CD4-positive, CD25-positive, alpha-beta regulatory T cell (primary cell): ENCODE measurements at regions not wholly inside any gene's neighbourhood (a gene's known extent, or its start where the extent isn't known, plus 50 kb on each side); places are given as distances from the start of the nearest gene placed in this dataset.
"Not testable (repeated sequence)": the region's sequence is repeated elsewhere in the genome, so short reads cannot be mapped to it uniquely, and the experiment has no call there.

Experiments
- ATAC-seq, 2 donors: fragments of 150-1000 bp; cut with Tn5 transposase; one replicate each; pipeline ENCODE4 v1.10.0; 2021; ENCODE audit warnings: low read depth in 2 of 2, moderate number of reproducible peaks in 2 of 2, moderate library complexity in 1 of 2
- DNase-seq, 3 donors: peaks; one replicate each; pipeline versions ENCODE4 v3.0.0 to v3.0.0-alpha.2; 2012 to 2022; ENCODE audit warnings: mixed read lengths in 1 of 3
- H3K27ac ChIP-seq: one replicate; pipeline ENCODE4 v1.7.0; 2013; ENCODE audit warnings: mild to moderate bottlenecking, low read length; ENCODE audit not compliant: insufficient read depth, poor library complexity, severe bottlenecking
- H3K27me3 ChIP-seq: one replicate; pipeline ENCODE4 v1.7.0; 2013; ENCODE audit warnings: low read length; ENCODE audit not compliant: control insufficient read depth, insufficient read depth
- H3K36me3 ChIP-seq: one replicate; pipeline ENCODE4 v1.7.0; 2013; ENCODE audit warnings: mild to moderate bottlenecking, low read length, moderate library complexity; ENCODE audit not compliant: control insufficient read depth, insufficient read depth
- H3K4me1 ChIP-seq: 2 replicates; pipeline ENCODE4 v1.7.0; 2013; ENCODE audit warnings: mild to moderate bottlenecking, low read length; ENCODE audit not compliant: insufficient read depth, control insufficient read depth, poor library complexity, severe bottlenecking
- H3K4me3 ChIP-seq: one replicate; pipeline ENCODE4 v1.7.0; 2013; ENCODE audit warnings: low read depth, mild to moderate bottlenecking, low read length, moderate library complexity
- H3K9me3 ChIP-seq, 2 experiments: 1 replicate in 1 of 2; 2 replicates in 1 of 2; pipeline ENCODE4 v1.7.0; 2013; ENCODE audit warnings: low read length in 2 of 2, mild to moderate bottlenecking in 1 of 2, moderate library complexity in 1 of 2; ENCODE audit not compliant: control insufficient read depth in 2 of 2
- H3K27ac Mint-ChIP-seq, 3 donors: one replicate each; pipeline ENCODE4 v1.8.0; 2020 to 2022; ENCODE audit warnings: mild to moderate bottlenecking in 3 of 3, mixed read lengths in 3 of 3, moderate library complexity in 2 of 3
- H3K27me3 Mint-ChIP-seq: one replicate; pipeline ENCODE4 v1.8.0; 2022; ENCODE audit warnings: mild to moderate bottlenecking, mixed read lengths
- H3K36me3 Mint-ChIP-seq: one replicate; pipeline ENCODE4 v1.8.0; 2020; ENCODE audit warnings: mixed read lengths
- H3K4me1 Mint-ChIP-seq, 4 donors: one replicate each; pipeline ENCODE4 v1.8.0; 2020 to 2022; ENCODE audit warnings: mixed read lengths in 4 of 4, mild to moderate bottlenecking in 1 of 4
- H3K4me3 Mint-ChIP-seq, 4 donors: one replicate each; pipeline ENCODE4 v1.8.0; 2020 to 2022; ENCODE audit warnings: mild to moderate bottlenecking in 4 of 4, mixed read lengths in 4 of 4, moderate library complexity in 3 of 4
- H3K9me3 Mint-ChIP-seq, 7 donors: one replicate each; pipeline ENCODE4 v1.8.0; 2020 to 2022; ENCODE audit warnings: mixed read lengths in 7 of 7, mild to moderate bottlenecking in 3 of 7, moderate library complexity in 2 of 7

- no peak overlapping the region for H3K27ac Mint-ChIP-seq
- H3K27ac ChIP-seq = no peak overlapping the region
- peaks cover 9% of the 10 kb centered on the region for H3K27me3 Mint-ChIP-seq
- H3K4me1 Mint-ChIP-seq = no peaks in the 10 kb centered on the region
- H3K9me3 ChIP-seq = peaks cover 0 to 5% of the 10 kb centered on the region in 2 experiments
- H3K4me3 Mint-ChIP-seq = no peak overlapping the region
- H3K9me3 Mint-ChIP-seq = peaks cover 0 to 5% (median 2%) of the 10 kb centered on the region in 7 donors
- no peaks in the 10 kb centered on the region for H3K4me1 ChIP-seq
- no peaks in the 10 kb centered on the region for H3K36me3 ChIP-seq
- H3K4me3 ChIP-seq = no peak overlapping the region
- H3K27me3 ChIP-seq = no peaks in the 10 kb centered on the region
- no peak for DNase-seq
- ATAC-seq = no peak
- H3K36me3 Mint-ChIP-seq = no peaks in the 10 kb centered on the region
Observed at GRCh38 chr2:42999391-42999841, 207.0 kb upstream of the HAAO start.

DNA sequence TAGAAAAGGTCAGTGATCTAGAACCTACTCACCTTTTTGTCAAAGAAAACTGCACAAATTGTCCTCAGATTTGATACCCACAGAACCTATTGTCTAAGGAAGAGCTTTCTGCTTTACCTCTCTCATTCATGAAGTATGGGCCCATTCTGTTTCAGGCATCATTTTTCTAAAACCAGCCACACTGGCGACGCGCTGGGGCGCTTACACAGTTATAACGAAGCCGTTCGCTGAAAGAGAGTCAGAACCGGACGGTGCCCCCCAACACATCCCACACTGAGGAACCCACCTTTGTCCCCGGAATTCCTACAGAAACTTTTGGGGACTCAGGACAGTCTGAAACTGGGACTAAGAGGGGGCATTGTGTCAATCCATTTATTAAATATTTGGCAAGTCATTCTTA lies 206.3 kb upstream of the HAAO start:
- no peaks in the 10 kb centered on the region for H3K4me1 ChIP-seq
- H3K9me3 ChIP-seq = peaks cover 0 to 5% of the 10 kb centered on the region in 2 experiments
- no peaks in the 10 kb centered on the region for H3K36me3 ChIP-seq
- no peak overlapping the region for H3K4me3 ChIP-seq
- Mint-ChIP-seq H3K4me1 (no peaks in the 10 kb centered on the region), H3K36me3 (no peaks in the 10 kb centered on the region), H3K27ac (no peak overlapping the region), H3K9me3 (peaks cover 0 to 5% (median 2%) of the 10 kb centered on the region in 7 donors), H3K27me3 (peaks cover 9% of the 10 kb centered on the region), H3K4me3 (no peak overlapping the region)
- ATAC-seq (no peak), DNase-seq (no peak)
- H3K27ac ChIP-seq = no peak overlapping the region
- no peaks in the 10 kb centered on the region for H3K27me3 ChIP-seq

DNA sequence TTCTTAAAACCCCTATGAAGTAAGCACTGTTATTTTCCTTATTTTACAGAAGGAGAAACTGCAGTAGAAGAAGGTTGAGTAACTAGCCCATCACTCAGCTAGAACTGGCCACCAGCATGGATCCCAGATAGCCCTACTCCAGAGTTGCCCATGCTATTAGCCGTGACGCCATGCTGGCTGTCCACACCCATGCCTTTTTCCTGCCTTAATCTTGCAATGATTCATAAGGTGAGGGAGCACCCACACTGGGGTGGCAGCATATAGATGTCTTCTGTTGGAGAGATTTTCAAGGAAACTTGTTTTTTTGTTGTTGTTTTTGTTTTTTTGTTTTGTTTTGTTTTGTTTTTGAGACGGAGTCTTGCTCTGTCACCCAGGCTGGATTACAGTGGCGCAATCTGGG lies 204.1 kb upstream of the HAAO start:
- H3K4me1 ChIP-seq = no peaks in the 10 kb centered on the region
- H3K9me3 ChIP-seq = peaks cover 0 to 5% of the 10 kb centered on the region in 2 experiments
- H3K4me3 ChIP-seq = no peak overlapping the region
- H3K36me3 ChIP-seq = no peaks in the 10 kb centered on the region
- ATAC-seq (no peak), DNase-seq (no peak)
- Mint-ChIP-seq H3K4me1 (no peaks in the 10 kb centered on the region), H3K9me3 (peaks cover 0 to 5% (median 2%) of the 10 kb centered on the region in 7 donors), H3K36me3 (no peaks in the 10 kb centered on the region), H3K4me3 (no peak overlapping the region), H3K27me3 (peaks cover 9% of the 10 kb centered on the region), H3K27ac (no peak overlapping the region)
- no peak overlapping the region for H3K27ac ChIP-seq
- no peaks in the 10 kb centered on the region for H3K27me3 ChIP-seq

DNA sequence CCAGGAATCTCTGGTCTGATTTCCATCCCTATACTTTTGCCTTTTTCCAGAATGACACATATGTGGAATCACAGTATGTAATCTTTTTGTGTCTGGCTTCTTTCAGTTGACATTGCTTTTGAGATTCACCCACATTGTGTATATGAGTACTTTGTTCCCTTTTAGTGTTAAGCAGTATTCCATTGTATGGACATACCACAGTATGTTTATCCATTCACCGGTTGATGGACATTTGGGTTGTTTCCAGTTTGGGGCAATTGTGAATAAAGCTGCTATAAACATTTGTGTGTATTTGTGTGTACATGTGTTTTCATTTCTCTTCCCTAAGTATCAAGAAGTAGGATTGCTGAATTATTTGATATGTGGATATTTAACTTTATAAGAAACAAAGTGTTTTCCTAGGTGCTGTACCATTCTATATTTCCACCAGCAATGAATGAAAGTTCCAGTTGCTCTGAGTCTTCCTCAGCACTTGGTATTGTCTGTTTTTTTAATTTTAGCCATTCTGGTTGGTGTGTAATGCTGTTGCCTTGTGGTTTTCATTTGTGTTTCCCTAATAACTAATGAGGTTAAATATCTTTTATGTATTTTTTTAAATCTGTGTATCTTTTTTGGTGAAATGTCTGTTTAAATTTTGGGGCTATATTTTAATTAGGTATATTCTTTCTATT lies 203.5 kb upstream of the HAAO start:
- Histone ChIP-seq H3K36me3 (no peaks in the 10 kb centered on the region), H3K27me3 (no peaks in the 10 kb centered on the region), H3K27ac (no peak overlapping the region), H3K4me3 (no peak overlapping the region), H3K9me3 (peaks cover 0 to 5% of the 10 kb centered on the region in 2 experiments), H3K4me1 (no peaks in the 10 kb centered on the region)
- Mint-ChIP-seq H3K27me3 (peaks cover 9% of the 10 kb centered on the region), H3K27ac (no peak overlapping the region), H3K9me3 (peaks cover 0 to 5% (median 0%) of the 10 kb centered on the region in 7 donors), H3K4me1 (no peaks in the 10 kb centered on the region), H3K4me3 (no peak overlapping the region), H3K36me3 (no peaks in the 10 kb centered on the region)
- ATAC-seq (no peak), DNase-seq (no peak)

DNA sequence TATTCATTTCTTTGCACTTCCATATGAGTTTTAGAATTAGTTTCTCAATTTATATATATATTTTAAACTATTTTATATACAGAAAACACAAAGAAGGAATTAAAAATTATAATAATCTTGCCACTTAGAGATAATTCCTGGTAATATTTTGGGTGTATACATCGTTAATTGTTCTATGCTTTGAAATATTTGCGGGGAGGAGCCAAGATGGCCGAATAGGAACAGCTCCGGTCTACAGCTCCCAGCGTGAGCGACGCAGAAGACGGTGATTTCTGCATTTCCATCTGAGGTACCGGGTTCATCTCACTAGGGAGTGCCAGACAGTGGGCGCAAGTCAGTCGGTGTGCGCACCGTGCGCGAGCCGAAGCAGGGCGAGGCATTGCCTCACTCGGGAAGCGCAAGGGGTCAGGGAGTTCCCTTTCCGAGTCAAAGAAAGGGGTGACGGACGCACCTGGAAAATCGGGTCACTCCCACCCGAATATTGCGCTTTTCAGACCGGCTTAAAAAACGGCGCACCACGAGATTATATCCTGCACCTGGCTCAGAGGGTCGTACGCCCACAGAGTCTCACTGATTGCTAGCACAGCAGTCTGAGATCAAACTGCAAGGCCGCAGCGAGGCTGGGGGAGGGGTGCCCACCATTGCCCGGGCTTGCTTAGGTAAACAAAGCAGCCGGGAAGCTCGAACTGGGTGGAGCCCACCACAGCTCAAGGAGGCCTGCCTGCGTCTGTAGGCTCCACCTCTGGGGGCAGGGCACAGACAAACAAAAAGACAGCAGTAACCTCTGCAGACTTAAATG lies 197.1 kb upstream of the HAAO start:
- not testable (repeated sequence) for H3K9me3 Mint-ChIP-seq, H3K36me3 Mint-ChIP-seq, H3K36me3 ChIP-seq, H3K4me3 ChIP-seq, H3K27me3 ChIP-seq, H3K4me1 Mint-ChIP-seq, H3K4me3 Mint-ChIP-seq, DNase-seq, H3K4me1 ChIP-seq, H3K9me3 ChIP-seq, H3K27ac Mint-ChIP-seq, H3K27ac ChIP-seq, ATAC-seq
- H3K27me3 Mint-ChIP-seq = peaks cover 28% of the 10 kb centered on the region

DNA sequence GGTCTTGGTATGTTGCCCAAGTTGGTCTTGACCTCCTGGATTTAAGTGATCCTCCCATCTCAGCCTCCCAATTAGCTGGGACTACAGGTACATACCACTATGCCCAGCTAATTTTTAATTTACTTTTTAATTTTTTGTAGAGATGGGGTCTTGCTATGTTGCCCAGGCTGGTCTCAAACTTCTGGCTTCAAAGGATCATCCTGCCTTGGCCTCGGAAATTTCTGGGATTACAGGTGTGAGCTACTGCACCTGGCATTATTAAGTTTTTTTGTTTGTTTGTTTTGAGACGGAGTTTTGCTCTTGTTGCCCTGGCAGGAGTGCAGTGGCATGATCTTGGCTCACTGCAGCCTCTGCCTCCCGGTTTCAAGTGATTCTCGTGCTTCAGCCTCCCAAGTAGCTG lies 195.7 kb upstream of the HAAO start:
- not testable (repeated sequence) for DNase-seq, H3K9me3 ChIP-seq, H3K27me3 ChIP-seq, ATAC-seq, H3K36me3 Mint-ChIP-seq, H3K9me3 Mint-ChIP-seq, H3K36me3 ChIP-seq, H3K4me3 ChIP-seq, H3K27ac Mint-ChIP-seq, H3K4me3 Mint-ChIP-seq, H3K4me1 Mint-ChIP-seq, H3K4me1 ChIP-seq, H3K27ac ChIP-seq
- H3K27me3 Mint-ChIP-seq = peaks cover 28% of the 10 kb centered on the region

DNA sequence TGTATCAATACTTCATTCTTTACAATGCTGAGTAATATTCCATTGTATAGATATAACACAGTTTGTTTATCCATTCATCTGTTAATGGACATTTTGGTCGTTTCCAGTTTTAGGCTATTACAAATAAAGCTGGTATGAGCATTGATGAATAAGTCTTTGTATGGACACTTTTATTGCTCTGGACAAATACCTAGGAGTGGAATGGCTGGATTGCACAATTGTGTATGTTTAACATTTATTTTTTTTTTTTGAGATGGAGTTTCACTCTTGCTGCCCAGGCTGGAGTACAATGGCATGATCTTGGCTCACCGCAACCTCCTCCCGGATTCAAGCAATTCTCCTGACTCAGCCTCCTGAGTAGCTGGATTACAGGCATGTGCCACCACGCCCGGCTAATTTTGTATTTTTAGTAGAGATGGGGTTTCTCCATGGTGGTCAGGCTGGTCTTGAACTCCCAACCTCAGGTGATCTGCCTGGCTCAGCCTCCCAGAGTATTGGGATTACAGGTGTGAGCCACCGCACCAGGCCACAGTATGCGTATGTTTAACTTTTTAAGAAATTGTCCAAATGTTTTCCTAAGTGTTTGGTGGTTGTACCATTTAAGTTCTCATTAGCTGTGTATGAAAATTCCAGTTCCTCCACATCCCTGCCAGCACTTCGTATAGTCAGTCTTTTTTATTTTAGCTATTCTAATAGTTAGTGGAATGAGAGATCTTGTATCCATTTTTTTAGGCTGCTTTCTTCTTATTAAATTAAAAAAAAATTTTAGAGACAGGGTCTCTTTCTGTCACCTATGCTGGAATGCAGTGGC lies 194.9 kb upstream of the HAAO start:
- no peak for DNase-seq
- Histone ChIP-seq H3K27me3 (peaks cover 2% of the 10 kb centered on the region), H3K36me3 (no peaks in the 10 kb centered on the region), H3K9me3 (no peaks in the 10 kb centered on the region), H3K4me3 (no peak overlapping the region), H3K27ac (no peak overlapping the region), H3K4me1 (no peaks in the 10 kb centered on the region)
- Mint-ChIP-seq H3K4me1 (no peaks in the 10 kb centered on the region), H3K9me3 (peaks cover 0 to 6% (median 0%) of the 10 kb centered on the region in 7 donors), H3K4me3 (no peak overlapping the region), H3K36me3 (no peaks in the 10 kb centered on the region), H3K27ac (no peak overlapping the region), H3K27me3 (peaks cover 33% of the 10 kb centered on the region)
- ATAC-seq = no peak
